HG02981 (cell line): ENCODE measurements at regions not wholly inside any gene's neighbourhood (a gene's known extent, or its start where the extent isn't known, plus 50 kb on each side); places are given as distances from the start of the nearest gene placed in this dataset.

ENCODE experiments used
- ATAC-seq: cut with Tn5 transposase; IDR thresholded peaks from one replicate; pipeline ENCODE4 v1.9.1; 2021; ENCODE audit warnings: mild to moderate bottlenecking, moderate library complexity; ENCODE audit not compliant: unreplicated experiment

GRCh38 chr6:155970876-155971708, 515.5 kb upstream of the NOX3 start:
- ATAC-seq: no peak

- no peak for ATAC-seq
These were observed 514.8 kb upstream of the NOX3 start for GRCh38 chr6:155970472-155970871.

DNA sequence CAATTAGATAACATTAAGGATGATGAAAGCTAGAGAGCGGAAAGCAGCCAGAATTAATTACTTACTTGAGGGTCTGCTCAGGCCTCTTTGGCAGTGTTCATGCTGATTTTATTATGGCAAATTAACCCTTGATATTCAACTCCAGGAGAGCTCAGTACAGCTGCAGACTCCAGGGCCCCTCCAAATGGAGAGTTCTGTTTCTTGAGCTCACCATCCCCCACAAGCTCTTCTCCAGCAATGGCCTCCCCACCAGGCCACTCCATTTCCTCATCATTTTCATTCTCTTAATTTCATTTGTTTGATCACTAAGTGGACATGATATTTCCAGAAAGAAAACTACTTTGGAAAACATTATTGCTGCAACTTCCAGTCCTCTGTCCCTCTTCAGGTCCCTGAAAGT, 513.3 kb upstream of the NOX3 start:
- no peak for ATAC-seq

GRCh38 chr6:155967322-155967721, 511.7 kb upstream of the NOX3 start:
- no peak for ATAC-seq

GRCh38 chr6:155964544-155964943, 508.9 kb upstream of the NOX3 start:
- no peak for ATAC-seq

DNA sequence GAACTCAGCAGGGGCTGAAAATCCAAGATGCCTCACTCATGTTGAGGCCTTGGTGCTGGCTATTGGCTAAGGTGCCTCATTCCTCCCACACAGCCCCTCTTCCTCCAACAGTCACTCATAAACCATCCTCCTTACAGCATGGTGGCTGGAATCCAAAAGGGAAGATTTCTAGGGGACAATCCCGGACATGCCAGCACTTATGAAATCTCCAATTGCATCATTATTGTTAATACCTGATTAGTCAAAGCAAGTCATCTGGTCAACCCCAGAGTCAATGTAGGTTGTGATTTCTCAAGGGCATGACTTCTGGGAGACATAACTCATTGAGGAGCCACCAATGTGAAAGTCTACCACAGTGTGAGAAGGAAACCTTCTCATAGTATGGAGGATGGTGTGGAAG, 506.6 kb upstream of the NOX3 start:
- no peak for ATAC-seq

GRCh38 chr6:155959898-155960495, 504.4 kb upstream of the NOX3 start:
- no peak for ATAC-seq

GRCh38 chr6:155958550-155958949, 502.9 kb upstream of the NOX3 start:
- no peak for ATAC-seq

GRCh38 chr6:155955038-155955437, 499.4 kb upstream of the NOX3 start:
- ATAC-seq: no peak

DNA sequence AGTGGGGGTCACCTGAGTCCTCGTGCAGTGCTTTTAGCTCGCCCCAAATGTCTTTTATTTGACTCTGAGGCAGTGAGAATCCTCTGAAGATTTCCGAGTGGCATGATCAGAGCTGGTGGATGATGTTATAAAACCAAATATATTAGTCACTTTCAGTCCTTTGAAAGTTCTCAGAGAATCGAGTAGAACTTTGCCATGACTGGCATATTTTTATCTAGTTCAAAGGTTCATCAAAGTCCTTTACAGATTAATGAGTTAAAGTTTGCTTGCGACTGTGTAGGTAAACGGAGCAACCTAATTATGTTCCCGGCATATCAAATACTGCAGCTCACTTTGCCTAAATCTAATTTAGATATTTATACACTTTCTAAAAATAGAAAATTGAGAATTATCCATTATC, 498.5 kb upstream of the NOX3 start:
- no peak for ATAC-seq

DNA sequence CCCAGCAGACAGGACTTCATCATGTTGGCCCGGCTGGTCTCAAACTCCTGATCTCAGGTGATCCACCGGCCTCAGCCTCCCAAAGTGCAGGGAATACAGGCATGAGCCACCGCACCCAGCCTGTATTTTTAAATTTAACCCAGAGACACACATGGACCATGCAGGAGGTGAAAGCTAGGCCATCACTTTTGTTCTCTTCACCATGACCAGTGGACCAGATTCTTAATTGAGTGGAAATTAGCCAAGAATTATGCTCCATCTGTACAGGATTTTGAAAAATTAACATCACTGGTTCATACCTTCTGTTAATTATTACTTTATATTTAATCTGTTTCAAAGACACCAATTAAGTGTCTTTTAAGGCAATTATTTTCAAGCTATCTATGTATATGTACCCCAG, 493.6 kb upstream of the NOX3 start:
- ATAC-seq: no peak

GRCh38 chr6:155946860-155947259, 491.2 kb upstream of the NOX3 start:
- no peak for ATAC-seq

DNA sequence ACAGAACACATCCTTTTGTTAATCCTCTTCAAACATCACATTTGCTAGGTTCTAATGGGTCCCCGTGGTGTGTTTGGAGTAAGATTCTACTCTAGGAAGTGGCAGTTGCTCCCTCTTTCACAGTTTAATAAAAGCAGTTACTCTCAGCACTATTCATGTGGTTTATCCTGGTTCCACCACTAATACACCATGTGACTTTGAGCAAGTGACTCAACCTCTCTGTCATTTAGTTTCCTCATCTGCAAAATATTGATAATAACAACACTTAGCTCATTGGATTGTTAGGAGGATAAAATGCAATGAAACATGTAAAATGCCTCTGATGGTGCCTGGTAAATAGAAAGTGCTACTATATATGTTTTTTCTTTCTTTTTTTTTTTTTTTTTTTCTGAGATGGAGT, 488.0 kb upstream of the NOX3 start:
- ATAC-seq: no peak

DNA sequence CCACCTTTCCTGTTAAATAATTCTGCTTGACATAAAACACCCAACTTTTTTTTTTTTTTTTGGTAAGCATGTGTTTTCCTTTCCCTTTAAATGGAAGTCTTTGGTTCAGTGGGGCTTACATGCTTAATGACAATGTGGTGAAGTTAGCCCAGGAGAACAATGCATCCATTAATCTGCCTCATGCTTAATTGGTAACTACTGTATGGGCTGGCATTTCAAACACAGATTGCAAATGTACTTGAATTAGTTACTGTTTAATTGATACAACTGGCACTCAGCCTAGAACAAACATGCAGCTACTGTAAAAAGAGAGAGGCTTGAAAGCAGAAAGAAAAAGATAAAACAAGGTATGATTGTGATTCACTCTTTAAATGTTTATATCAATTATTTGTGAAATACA, 483.6 kb upstream of the NOX3 start:
- no peak for ATAC-seq

GRCh38 chr6:155936551-155936950, 480.9 kb upstream of the NOX3 start:
- no peak for ATAC-seq

GRCh38 chr6:155936127-155936526, 480.5 kb upstream of the NOX3 start:
- ATAC-seq: no peak

DNA sequence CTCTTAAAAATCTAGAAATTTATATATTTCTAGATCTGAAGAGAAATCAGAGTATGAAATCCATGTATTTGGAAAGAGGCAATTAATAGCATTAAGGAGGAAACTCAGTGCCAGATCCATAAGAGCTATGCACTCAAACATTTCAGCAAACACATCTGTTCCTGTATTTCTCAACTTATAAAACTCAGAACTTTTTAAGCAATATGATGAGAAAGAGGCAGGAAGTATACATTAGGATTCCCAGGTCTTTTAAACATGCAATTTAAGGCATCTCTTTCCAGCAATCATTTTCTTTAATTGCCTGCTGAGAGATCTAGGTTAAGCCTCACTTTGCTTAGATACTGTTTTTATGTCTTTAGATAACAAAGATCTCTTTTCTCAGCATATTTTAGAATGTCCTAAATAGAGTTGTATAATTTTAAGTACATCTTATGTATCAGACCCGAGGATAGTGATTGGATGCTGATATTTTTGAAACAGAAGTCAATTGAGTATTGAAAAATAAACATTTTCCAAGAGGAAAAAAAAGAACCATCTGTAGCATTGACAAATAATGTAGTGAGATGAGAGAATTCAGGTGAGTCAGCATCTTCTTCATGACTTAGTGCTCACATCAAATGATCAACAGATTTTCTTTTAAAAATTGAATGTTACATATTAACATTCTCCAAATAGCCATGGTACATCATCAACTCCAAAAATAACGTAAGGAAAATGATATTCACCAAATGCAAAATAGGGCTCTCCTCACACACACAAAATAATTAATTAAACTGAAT, 461.4 kb upstream of the NOX3 start:
- ATAC-seq: no peak

DNA sequence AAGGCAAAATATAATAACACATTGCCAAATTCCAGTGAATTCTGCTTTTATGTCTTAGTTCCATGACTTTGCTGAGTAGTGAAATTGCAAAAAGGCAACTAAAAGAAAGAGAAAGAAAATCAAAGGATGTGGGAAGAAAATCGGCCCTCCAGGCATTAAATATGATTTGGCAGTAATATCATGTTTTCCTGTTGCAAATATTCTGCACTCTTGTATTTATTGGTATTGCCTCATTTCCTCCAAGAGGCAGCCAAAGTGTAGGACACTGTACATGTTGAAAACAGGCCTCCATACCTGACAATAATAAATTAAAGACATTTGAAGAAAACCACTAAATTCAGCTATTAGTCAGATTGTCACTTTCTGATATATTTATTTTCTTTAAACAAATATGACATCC, 460.0 kb upstream of the NOX3 start:
- ATAC-seq: no peak

- no peak for ATAC-seq
These were observed 458.2 kb upstream of the NOX3 start for GRCh38 chr6:155913816-155914215.

GRCh38 chr6:155909710-155910109, 454.1 kb upstream of the NOX3 start:
- ATAC-seq: no peak

DNA sequence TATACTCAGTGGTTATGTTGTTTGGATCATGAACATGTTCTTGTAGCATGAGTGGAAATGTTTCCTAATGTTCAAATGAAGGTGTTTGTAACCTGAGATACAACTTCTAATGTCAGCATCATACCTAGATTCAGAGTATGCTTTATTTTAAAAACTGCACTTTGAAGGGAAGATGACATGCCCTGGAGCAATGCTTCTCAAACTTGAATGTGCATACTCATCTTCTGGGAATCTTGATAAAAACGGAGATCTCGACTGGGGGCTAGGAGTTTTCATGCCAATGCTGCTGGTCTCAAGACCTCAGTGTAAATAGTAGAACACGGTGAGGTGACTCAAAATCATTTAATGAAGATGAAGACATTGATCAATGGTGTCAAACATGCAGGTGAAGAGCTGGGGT, 440.0 kb upstream of the NOX3 start:
- no peak for ATAC-seq

DNA sequence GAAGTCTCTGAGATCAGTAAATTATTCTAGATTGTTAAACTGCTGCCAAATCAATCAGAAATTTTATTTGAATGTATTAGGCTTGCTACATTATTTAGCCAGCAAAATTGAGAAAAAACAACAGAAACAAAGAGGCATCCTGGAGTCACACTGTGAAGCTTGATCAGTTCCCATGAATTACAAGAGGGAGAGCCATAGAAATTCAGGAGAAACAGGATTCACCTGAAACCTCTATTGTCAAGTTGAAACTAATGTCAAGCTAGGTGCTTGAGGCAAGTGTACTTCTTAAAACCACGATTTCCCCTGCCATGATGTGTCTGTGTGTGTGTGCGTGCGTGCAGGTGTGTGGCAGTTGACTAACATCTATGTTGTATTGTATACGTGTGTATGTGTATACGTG, 439.1 kb upstream of the NOX3 start:
- ATAC-seq: no peak
